Muscle layer of colon (tissue), 2 donors: ENCODE measurements at regions not wholly inside any gene's neighbourhood (a gene's known extent, or its start where the extent isn't known, plus 50 kb on each side); places are given as distances from the start of the nearest gene placed in this dataset.

ENCODE experiments used
- H3K27ac ChIP-seq: one replicate; pipeline ENCODE4 v1.7.0; 2013; ENCODE audit warnings: low read depth, mild to moderate bottlenecking, low read length, moderate library complexity
- H3K27me3 ChIP-seq, 2 donors: one replicate each; pipeline ENCODE4 v1.7.0; 2013; ENCODE audit warnings: low read length in 2 of 2, mild to moderate bottlenecking in 2 of 2; ENCODE audit not compliant: insufficient read depth in 2 of 2, control insufficient read depth in 1 of 2
- H3K36me3 ChIP-seq: one replicate; pipeline ENCODE4 v1.7.0; 2013; ENCODE audit warnings: mild to moderate bottlenecking, low read length; ENCODE audit not compliant: insufficient read depth
- H3K4me1 ChIP-seq: one replicate; pipeline ENCODE4 v1.7.0; 2013; ENCODE audit warnings: mild to moderate bottlenecking, low read length; ENCODE audit not compliant: insufficient read depth
- H3K4me3 ChIP-seq, 2 donors: one replicate each; pipeline ENCODE4 v1.7.0; 2013; ENCODE audit warnings: low read length in 2 of 2, low read depth in 1 of 2, mild to moderate bottlenecking in 1 of 2, moderate library complexity in 1 of 2
- H3K9ac ChIP-seq: one replicate; pipeline ENCODE4 v1.7.0; 2013; ENCODE audit warnings: low read length
- H3K9me3 ChIP-seq: one replicate; pipeline ENCODE4 v1.7.0; 2013; ENCODE audit warnings: mild to moderate bottlenecking, low read length
- donor health status: abdominal sarcoma.
- donor health status: Adenocarcinoma of cecum.

DNA sequence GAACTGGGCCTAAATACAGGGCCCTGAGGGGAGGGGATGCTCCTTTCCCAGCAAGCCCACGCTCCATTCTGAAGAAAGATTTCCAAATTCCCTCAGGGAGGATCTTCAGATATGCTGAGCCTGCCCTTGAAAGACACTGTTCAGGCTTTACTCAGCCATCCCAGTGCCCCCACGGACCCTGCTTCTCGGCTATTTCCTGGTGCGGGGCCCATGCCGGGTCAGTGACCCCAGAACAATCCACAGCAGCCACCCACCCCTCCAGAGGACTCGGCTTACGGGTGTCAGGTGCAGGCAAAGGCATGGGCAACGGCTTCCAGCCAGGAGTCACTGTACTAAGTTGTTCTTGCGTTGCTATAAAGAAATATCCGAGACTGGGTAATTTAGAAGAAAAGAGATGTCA lies 137.1 kb downstream of the OAT start:
- no peaks in the 10 kb centered on the region for H3K9me3 ChIP-seq

GRCh38 chr10:124280916-124281315 lies 137.8 kb downstream of the OAT start:
- Histone ChIP-seq H3K36me3 (no peaks in the 10 kb centered on the region), H3K4me1 (no peaks in the 10 kb centered on the region), H3K27me3 (no peaks in the 10 kb centered on the region), H3K9ac (no peak overlapping the region), H3K4me3 (no peak overlapping the region), H3K9me3 (no peaks in the 10 kb centered on the region), H3K27ac (no peak overlapping the region)

More for the DNA sequence above, 137.1 kb downstream of the OAT start:
- Histone ChIP-seq H3K9ac (no peak overlapping the region), H3K36me3 (no peaks in the 10 kb centered on the region), H3K27ac (no peak overlapping the region), H3K4me1 (no peaks in the 10 kb centered on the region), H3K27me3 (no peaks in the 10 kb centered on the region), H3K4me3 (no peak overlapping the region)

GRCh38 chr10:124279882-124280281 lies 138.8 kb downstream of the OAT start:
- Histone ChIP-seq H3K4me3 (no peak overlapping the region), H3K27ac (no peak overlapping the region), H3K36me3 (no peaks in the 10 kb centered on the region), H3K4me1 (no peaks in the 10 kb centered on the region), H3K9ac (no peak overlapping the region), H3K27me3 (no peaks in the 10 kb centered on the region), H3K9me3 (no peaks in the 10 kb centered on the region)

DNA sequence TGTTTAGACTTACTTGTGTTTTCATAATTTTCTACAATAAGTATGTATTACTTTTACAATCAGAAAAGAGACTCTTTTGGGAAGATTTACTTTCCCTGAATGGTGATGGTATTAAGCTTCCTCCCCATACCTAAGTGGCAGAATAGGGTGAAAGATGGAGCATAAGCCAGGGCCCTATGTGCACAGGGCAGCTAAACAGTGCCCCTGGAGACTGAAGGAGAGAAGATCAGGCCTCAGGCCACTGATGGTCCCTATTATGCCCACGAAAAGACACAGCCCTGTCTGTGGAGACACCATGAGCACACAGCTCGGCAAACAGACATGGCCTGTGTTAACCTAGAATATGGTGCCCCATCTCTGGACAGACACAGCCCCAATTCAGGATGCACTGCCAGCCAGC lies 139.4 kb downstream of the OAT start:
- no peaks in the 10 kb centered on the region for H3K4me1 ChIP-seq

DNA sequence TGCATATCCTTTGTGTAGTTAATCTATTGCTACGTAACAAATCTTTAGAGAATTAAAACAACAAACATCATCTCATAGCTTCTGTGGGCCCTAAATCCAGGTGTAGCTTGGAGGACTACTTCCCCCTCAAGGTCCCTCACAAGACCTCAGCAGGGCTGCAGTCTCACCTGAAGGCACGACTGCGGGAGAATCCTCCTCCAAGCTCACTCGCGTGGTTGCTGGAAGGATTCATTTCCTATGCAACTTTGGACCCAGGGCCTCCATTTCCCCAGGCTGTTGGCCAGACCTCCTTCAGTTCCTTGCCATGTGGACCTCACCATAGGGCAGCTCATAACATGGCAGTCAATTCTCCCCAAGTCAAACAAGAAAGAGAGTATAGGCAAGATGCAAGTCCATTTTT lies 140.4 kb downstream of the OAT start:
- Histone ChIP-seq H3K9ac (no peak overlapping the region), H3K9me3 (no peaks in the 10 kb centered on the region), H3K4me3 (no peak overlapping the region), H3K4me1 (no peaks in the 10 kb centered on the region), H3K27me3 (no peaks in the 10 kb centered on the region), H3K27ac (no peak overlapping the region), H3K36me3 (no peaks in the 10 kb centered on the region)

More for the DNA sequence above, 139.4 kb downstream of the OAT start:
- no peak overlapping the region for H3K27ac ChIP-seq
- H3K9me3 ChIP-seq: no peaks in the 10 kb centered on the region
- no peak overlapping the region for H3K4me3 ChIP-seq
- no peaks in the 10 kb centered on the region for H3K27me3 ChIP-seq
- no peak overlapping the region for H3K9ac ChIP-seq
- H3K36me3 ChIP-seq: no peaks in the 10 kb centered on the region

DNA sequence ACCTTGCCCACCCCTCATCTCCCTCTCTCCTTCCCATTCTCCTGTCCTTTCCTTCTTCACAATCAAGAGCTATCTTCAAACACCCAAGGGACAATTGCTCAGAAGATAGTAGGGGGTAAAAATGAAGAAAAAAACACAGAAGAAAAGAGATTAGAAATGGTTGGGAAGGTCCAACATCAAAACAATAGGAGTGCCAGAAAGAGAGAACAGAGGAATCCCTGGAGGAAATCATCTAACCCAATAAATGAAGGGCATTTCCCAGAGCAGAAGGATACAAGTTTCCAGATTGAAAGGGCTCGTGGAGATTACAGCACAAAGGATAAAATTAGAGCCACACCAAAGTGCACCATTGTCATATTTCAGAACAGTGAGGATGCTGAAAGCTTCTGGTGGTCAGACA lies 145.6 kb downstream of the OAT start:
- Histone ChIP-seq H3K4me1 (peaks cover 12% of the 10 kb centered on the region), H3K9ac (no peak overlapping the region), H3K27me3 (no peaks in the 10 kb centered on the region), H3K4me3 (no peak overlapping the region), H3K27ac (no peak overlapping the region), H3K36me3 (no peaks in the 10 kb centered on the region), H3K9me3 (peaks cover 6% of the 10 kb centered on the region)

- H3K4me1 ChIP-seq: peaks cover 20% of the 10 kb centered on the region
- no peaks in the 10 kb centered on the region for H3K36me3 ChIP-seq
- no peaks in the 10 kb centered on the region for H3K27me3 ChIP-seq
- H3K27ac ChIP-seq: no peak overlapping the region
- peaks cover 6% of the 10 kb centered on the region for H3K9me3 ChIP-seq
- H3K4me3 ChIP-seq: no peak overlapping the region
- no peak overlapping the region for H3K9ac ChIP-seq
Observed at GRCh38 chr10:124271676-124272075, 147.0 kb downstream of the OAT start.

DNA sequence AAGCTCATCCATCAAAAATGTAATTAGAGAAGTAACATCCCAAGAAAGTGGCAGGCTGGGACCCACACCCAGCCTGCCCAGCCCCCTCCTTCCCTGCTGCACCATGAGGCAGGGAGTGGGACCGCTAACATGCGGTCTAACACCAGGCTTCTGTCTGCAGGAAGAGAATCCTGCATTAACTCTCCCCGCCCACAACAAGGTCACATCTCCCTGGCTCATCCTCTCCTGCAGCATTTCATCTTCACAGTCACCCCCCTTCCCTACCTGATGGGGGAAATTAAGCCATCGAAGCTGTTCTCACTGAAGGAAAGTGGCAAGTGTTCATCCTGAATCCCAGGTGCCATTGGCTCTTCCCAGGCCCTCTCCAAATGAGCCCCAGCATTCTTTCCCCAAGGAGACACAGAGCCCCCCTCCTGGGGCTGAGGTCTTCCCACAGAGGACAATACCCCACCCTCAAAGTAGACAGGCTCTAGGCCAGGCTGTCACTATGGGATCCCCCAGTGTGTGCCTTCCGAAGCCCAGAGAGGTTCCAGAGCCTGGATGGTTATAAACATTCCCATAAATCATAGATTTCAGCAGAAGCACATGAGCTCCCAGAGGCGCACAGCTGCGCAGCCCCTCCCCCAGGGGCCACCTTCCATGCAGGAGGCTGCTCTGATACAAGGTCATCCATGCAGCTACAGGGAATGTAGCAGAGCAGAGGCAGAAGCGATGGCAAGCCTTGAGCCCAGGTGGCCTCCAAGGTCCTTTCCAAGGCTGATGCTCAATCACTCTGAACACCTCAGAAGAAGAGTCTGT lies 148.0 kb downstream of the OAT start:
- H3K27ac ChIP-seq: no peak overlapping the region
- H3K36me3 ChIP-seq: no peaks in the 10 kb centered on the region
- no peak overlapping the region for H3K9ac ChIP-seq
- no peak overlapping the region for H3K4me3 ChIP-seq
- peaks cover 6% of the 10 kb centered on the region for H3K9me3 ChIP-seq
- H3K27me3 ChIP-seq: no peaks in the 10 kb centered on the region
- peaks cover 20% of the 10 kb centered on the region for H3K4me1 ChIP-seq

DNA sequence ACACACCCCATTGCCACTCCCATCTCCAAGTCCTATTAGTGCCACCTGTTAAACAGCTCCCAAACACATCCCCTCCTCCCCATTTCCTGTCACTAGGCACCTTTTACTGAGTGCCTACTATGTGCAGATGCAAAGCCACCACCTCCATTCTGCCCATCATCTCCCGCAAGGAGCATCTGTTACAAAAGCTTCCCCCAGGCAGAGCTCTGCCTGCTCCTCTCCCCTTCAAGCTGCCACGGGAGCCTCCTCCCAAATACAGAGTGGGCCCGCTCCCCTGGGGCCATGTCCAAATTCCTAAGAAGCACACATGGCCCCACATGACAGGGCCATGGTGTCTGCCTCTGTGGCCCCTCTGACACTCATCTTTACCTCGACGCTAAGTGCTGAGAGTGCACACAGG lies 149.7 kb downstream of the OAT start:
- Histone ChIP-seq H3K4me1 (peaks cover 20% of the 10 kb centered on the region), H3K9ac (no peak overlapping the region), H3K4me3 (no peak overlapping the region)

DNA sequence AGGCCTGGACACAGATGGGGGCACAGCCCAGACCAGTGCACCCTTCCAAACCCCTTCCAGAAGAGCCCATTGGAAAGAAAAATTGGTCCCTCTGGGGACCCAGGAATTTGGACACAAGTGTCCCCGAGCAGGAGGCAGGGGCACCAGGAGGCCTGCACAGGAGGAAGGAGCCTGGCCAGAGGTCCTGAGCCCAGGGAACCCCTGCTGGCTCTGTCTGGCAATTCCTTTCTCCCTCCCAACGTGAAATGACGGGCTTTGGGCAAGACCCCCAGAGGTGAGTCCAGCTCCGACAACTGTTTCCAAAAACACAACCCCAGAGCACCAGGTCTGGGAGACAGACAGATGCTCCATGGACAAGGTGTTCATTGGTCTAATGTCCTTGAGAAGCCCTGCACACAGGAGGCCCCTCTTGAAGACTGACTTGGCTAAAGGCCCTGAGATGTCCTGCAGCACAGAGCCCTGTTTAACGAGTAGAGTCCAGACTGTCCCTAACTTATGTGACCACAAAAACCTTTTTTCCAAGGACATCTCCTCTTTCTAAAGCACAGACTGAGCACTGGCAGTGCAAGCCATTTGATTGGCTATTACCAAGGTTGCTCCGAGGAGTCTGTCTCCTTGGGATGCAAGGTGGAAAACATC lies 150.7 kb downstream of the OAT start:
- Histone ChIP-seq H3K27ac (no peak overlapping the region), H3K36me3 (no peaks in the 10 kb centered on the region), H3K4me1 (peaks cover 20% of the 10 kb centered on the region)

More for the DNA sequence above, 149.7 kb downstream of the OAT start:
- Histone ChIP-seq H3K27me3 (no peaks in the 10 kb centered on the region), H3K27ac (no peak overlapping the region), H3K36me3 (no peaks in the 10 kb centered on the region), H3K9me3 (peaks cover 6% of the 10 kb centered on the region)

DNA sequence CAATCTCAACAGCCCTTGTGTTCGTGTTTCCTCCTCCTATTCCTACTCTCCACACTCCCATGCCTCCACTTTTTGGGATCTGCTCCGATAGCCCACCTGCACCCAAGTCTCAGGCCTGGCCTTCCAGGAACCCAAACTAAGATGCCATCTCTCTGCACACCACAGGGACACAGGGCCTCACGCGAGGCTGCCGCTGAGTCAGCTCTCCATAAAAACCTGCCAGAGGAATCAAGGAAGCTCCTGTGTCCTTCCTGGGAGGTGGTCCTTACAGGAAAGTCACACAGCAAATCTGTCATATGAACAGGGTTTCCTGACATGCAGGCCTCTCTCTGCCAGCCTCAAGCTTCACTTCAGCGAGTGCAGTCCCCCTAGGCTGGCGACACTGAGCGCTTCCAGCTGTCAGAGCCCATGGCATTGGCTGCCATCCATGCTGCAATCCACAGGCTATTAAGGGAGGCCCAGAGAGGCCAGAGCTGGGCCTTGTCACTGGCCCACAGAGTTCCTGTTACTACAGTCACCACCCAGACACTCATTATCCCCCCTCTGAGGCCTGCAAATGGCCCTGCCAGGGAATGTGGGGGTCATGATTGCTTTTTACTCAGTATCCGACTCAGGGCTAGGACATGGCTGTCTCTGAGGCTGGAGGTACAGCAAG lies 151.4 kb downstream of the OAT start:
- Histone ChIP-seq H3K36me3 (no peaks in the 10 kb centered on the region), H3K4me3 (no peak overlapping the region), H3K27ac (no peak overlapping the region), H3K9ac (no peak overlapping the region), H3K4me1 (peaks cover 20% of the 10 kb centered on the region), H3K27me3 (no peaks in the 10 kb centered on the region), H3K9me3 (peaks cover 5% of the 10 kb centered on the region)

More for the DNA sequence above, 150.7 kb downstream of the OAT start:
- no peak overlapping the region for H3K9ac ChIP-seq
- peaks cover 6% of the 10 kb centered on the region for H3K9me3 ChIP-seq
- H3K27me3 ChIP-seq: no peaks in the 10 kb centered on the region
- no peak overlapping the region for H3K4me3 ChIP-seq
